Fibroblast of lung (primary cell): ENCODE measurements at regions not wholly inside any gene's neighbourhood (a gene's known extent, or its start where the extent isn't known, plus 50 kb on each side); places are given as distances from the start of the nearest gene placed in this dataset.

ENCODE experiments used
- EZH2 ChIP-seq: IDR thresholded peaks from 2 replicates; pipeline ENCODE4 v1.5.1; 2012; ENCODE audit warnings: low read length, control low read depth, mild to moderate bottlenecking; ENCODE audit errors: missing control alignments
- TF ChIP-seq, protein P1 (sequence below), 2 donors: IDR thresholded peaks in 1 of 2; conservative IDR thresholded peaks in 1 of 2; 1 replicate in 1 of 2; 2 replicates in 1 of 2; pipeline ENCODE4 v1.5.1; 2011 to 2012; ENCODE audit warnings: low read length in 2 of 2, control low read depth in 1 of 2, inconsistent platforms in 1 of 2, low read depth in 1 of 2, mild to moderate bottlenecking in 1 of 2

DNA sequence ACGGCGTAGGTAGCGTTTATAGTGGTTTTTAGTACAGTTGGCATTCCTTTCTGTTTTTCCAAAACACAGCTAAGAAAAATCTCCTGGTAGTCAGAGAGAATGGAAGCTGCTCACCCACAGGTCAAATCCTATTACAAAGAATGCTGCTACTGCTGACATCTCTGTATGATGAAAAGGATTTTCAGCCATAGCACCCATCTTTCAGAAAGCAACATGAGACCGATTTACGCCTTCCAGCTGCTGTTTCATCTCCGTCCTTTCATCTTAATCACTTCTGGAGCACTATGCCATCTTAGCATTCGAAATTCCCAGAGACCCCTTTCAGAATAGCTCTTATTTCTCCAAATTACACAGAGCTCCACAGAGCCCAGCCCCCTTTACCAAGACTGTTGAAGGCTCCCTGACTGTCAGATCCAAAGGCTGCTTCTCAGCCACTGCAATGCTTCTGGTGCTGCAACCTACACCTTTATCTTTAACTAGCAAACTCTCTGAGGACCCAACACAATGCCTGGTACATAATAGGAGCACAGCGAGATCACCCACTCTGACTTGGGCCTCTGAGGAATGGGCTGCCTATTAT is 211.8 kb downstream of the NEDD1 start:
- TF ChIP-seq EZH2: no peak
- TF ChIP-seq, protein P1, sequence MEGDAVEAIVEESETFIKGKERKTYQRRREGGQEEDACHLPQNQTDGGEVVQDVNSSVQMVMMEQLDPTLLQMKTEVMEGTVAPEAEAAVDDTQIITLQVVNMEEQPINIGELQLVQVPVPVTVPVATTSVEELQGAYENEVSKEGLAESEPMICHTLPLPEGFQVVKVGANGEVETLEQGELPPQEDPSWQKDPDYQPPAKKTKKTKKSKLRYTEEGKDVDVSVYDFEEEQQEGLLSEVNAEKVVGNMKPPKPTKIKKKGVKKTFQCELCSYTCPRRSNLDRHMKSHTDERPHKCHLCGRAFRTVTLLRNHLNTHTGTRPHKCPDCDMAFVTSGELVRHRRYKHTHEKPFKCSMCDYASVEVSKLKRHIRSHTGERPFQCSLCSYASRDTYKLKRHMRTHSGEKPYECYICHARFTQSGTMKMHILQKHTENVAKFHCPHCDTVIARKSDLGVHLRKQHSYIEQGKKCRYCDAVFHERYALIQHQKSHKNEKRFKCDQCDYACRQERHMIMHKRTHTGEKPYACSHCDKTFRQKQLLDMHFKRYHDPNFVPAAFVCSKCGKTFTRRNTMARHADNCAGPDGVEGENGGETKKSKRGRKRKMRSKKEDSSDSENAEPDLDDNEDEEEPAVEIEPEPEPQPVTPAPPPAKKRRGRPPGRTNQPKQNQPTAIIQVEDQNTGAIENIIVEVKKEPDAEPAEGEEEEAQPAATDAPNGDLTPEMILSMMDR (conservative IDR thresholded peaks at IDR 0.05 in 1 of 2, IDR thresholded peaks at IDR 0.05 in 1 of 2; ENCODE audit: low read depth in 1 of 2, low read length in 2 of 2): no peak
